CD4-positive, alpha-beta T cell (primary cell): ENCODE measurements at regions not wholly inside any gene's neighbourhood (a gene's known extent, or its start where the extent isn't known, plus 50 kb on each side); places are given as distances from the start of the nearest gene placed in this dataset.

Experiments used
- ATAC-seq: fragments of 200-7000 bp; cut with Tn5 transposase; one replicate; pipeline ENCODE4 v1.10.0; 2022; ENCODE audit warnings: mild to moderate bottlenecking; ENCODE audit not compliant: poor library complexity
- CTCF ChIA-PET: fragments of 350-600 bp; sonication (Branson Sonifier 250); formaldehyde crosslinking; loops from one replicate; lab custom pipeline; 2021; ENCODE audit warnings: antibody characterized with exemption, inconsistent platforms; lab: Charles Lee
- POLR2A ChIA-PET: fragments of 350-600 bp; sonication (Branson Sonifier 250); formaldehyde crosslinking; loops from one replicate; lab custom pipeline; 2021; ENCODE audit warnings: antibody characterized with exemption, inconsistent platforms; lab: Charles Lee
- DNase-seq, 14 experiments: peaks; one replicate each; pipeline ENCODE4 v3.0.0-alpha.2; 2013 to 2020; ENCODE audit warnings: mixed read lengths in 2 of 14
- H3K27ac ChIP-seq, 2 donors: one replicate each; pipeline versions ENCODE4 v1.5.1 to v1.7.0; 2013; ENCODE audit warnings: low read length in 2 of 2, low read depth in 1 of 2, mild to moderate bottlenecking in 1 of 2
- H3K27me3 ChIP-seq, 2 experiments: 1 replicate in 1 of 2; 2 replicates in 1 of 2; pipeline versions ENCODE4 v1.6.1 to v1.7.0; 2013; ENCODE audit warnings: low read length in 2 of 2, control low read depth in 1 of 2, mild to moderate bottlenecking in 1 of 2, moderate library complexity in 1 of 2; ENCODE audit not compliant: insufficient read depth in 2 of 2, control insufficient read depth in 1 of 2
- H3K36me3 ChIP-seq: one replicate; pipeline ENCODE4 v1.6.1; 2013; ENCODE audit warnings: low read length, control low read depth; ENCODE audit not compliant: insufficient read depth
- H3K4me1 ChIP-seq: one replicate; pipeline ENCODE4 v1.6.1; 2013; ENCODE audit warnings: low read length, control low read depth; ENCODE audit not compliant: insufficient read depth
- H3K4me3 ChIP-seq: one replicate; pipeline ENCODE4 v1.5.1; 2013; ENCODE audit warnings: mild to moderate bottlenecking, low read length, moderate library complexity
- H3K9me3 ChIP-seq, 2 experiments: 1 replicate in 1 of 2; 2 replicates in 1 of 2; pipeline versions ENCODE4 v1.6.1 to v1.7.0; 2013; ENCODE audit warnings: low read length in 2 of 2, mild to moderate bottlenecking in 2 of 2, control low read depth in 1 of 2, moderate library complexity in 1 of 2; ENCODE audit not compliant: control insufficient read depth in 1 of 2, insufficient read depth in 1 of 2
- H3K27ac Mint-ChIP-seq: one replicate; pipeline ENCODE4 v1.8.0; 2020; ENCODE audit warnings: mixed read lengths
- H3K27me3 Mint-ChIP-seq: one replicate; pipeline ENCODE4 v1.8.0; 2021; ENCODE audit warnings: mixed read lengths
- H3K36me3 Mint-ChIP-seq: one replicate; pipeline ENCODE4 v1.8.0; 2021; ENCODE audit warnings: low read depth, mixed read lengths
- H3K4me1 Mint-ChIP-seq: one replicate; pipeline ENCODE4 v1.8.0; 2021; ENCODE audit warnings: low read depth, mixed read lengths
- H3K4me3 Mint-ChIP-seq: one replicate; pipeline ENCODE4 v1.8.0; 2020; ENCODE audit warnings: mild to moderate bottlenecking, mixed read lengths
- H3K9me3 Mint-ChIP-seq: one replicate; pipeline ENCODE4 v1.8.0; 2020; ENCODE audit warnings: mixed read lengths
- CTCF ChIP-seq: fragments of 200-600 bp; IDR thresholded peaks from one replicate; pipeline ENCODE4 v1.8.0; 2022; ENCODE audit warnings: antibody characterized with exemption, mild to moderate bottlenecking
- intact Hi-C, 2 experiments: fragments of 100-400 bp; cut with DNase I in 1 of 2; cut with micrococcal nuclease in 1 of 2; formaldehyde crosslinking; loops; one replicate each; pipeline versions ENCODE4 v1.15.1 to v1.9.0; 2023 to 2025; cut with DNase I, micrococcal nuclease

- no peak overlapping the region for H3K27ac ChIP-seq
- Mint-ChIP-seq H3K27me3 (peaks cover 79% of the 10 kb centered on the region), H3K4me1 (no peaks in the 10 kb centered on the region), H3K4me3 (no peak overlapping the region), H3K27ac (no peak overlapping the region), H3K9me3 (no peaks in the 10 kb centered on the region), H3K36me3 (no peaks in the 10 kb centered on the region)
- DNase-seq: no peak
- CTCF ChIA-PET: no interaction called here
- no peak for TF ChIP-seq CTCF
- intact Hi-C loops: loop anchor here (5.0 to 10.0 kb wide), 3 partner anchors 298 to 895 kb away; no protein-coding TSS in a partner anchor
- ATAC-seq: no peak
- no peak overlapping the region for H3K4me3 ChIP-seq
- H3K36me3 ChIP-seq: no peaks in the 10 kb centered on the region
- POLR2A ChIA-PET: no interaction called here
- peaks cover 7 to 20% of the 10 kb centered on the region in 2 experiments for H3K27me3 ChIP-seq
- H3K9me3 ChIP-seq: no peaks in the 10 kb centered on the region
- no peaks in the 10 kb centered on the region for H3K4me1 ChIP-seq
These were observed 58.8 kb upstream of the SLC6A11 start for GRCh38 chr3:10757021-10757820.

GRCh38 chr3:10757821-10758130 is 58.3 kb upstream of the SLC6A11 start:
- peaks cover 79% of the 10 kb centered on the region for H3K27me3 Mint-ChIP-seq
- DNase-seq (no peak), ATAC-seq (no peak)
- no peaks in the 10 kb centered on the region for H3K36me3 Mint-ChIP-seq
- no peaks in the 10 kb centered on the region for H3K9me3 Mint-ChIP-seq
- intact Hi-C loops: loop anchor here (5.0 to 10.0 kb wide), 3 partner anchors 297 to 895 kb away; no protein-coding TSS in a partner anchor
- H3K27ac Mint-ChIP-seq: no peak overlapping the region
- Histone ChIP-seq H3K27me3 (peaks cover 7 to 20% of the 10 kb centered on the region in 2 experiments), H3K4me1 (no peaks in the 10 kb centered on the region), H3K9me3 (no peaks in the 10 kb centered on the region), H3K36me3 (no peaks in the 10 kb centered on the region), H3K4me3 (no peak overlapping the region), H3K27ac (no peak overlapping the region)
- TF ChIP-seq CTCF: no peak
- no peak overlapping the region for H3K4me3 Mint-ChIP-seq
- POLR2A ChIA-PET: no interaction called here
- CTCF ChIA-PET: interaction anchor here (1.2 kb wide), 1 partner anchor 15 kb away, joined by 5 read pairs; no protein-coding TSS in a partner anchor
- no peaks in the 10 kb centered on the region for H3K4me1 Mint-ChIP-seq

GRCh38 chr3:10758304-10759037 is 57.6 kb upstream of the SLC6A11 start:
- no peaks in the 10 kb centered on the region for H3K9me3 Mint-ChIP-seq
- Histone ChIP-seq H3K27me3 (peaks cover 7 to 14% of the 10 kb centered on the region in 2 experiments), H3K27ac (no peak overlapping the region), H3K4me1 (no peaks in the 10 kb centered on the region), H3K36me3 (no peaks in the 10 kb centered on the region), H3K4me3 (no peak overlapping the region), H3K9me3 (no peaks in the 10 kb centered on the region)
- intact Hi-C loops: loop anchor here (5.0 to 10.0 kb wide), 3 partner anchors 296 to 894 kb away; no protein-coding TSS in a partner anchor
- peak in 11 of 14 experiments; percentile 11 to 70 (median 33) for DNase-seq
- H3K36me3 Mint-ChIP-seq: no peaks in the 10 kb centered on the region
- TF ChIP-seq CTCF: peak; percentile 64
- H3K27me3 Mint-ChIP-seq: peaks cover 80% of the 10 kb centered on the region
- no peak overlapping the region for H3K27ac Mint-ChIP-seq
- CTCF ChIA-PET: interaction anchor here (1.0 to 1.2 kb wide), 2 partner anchors 14 to 576 kb away, joined by 4 to 5 read pairs; no protein-coding TSS in a partner anchor
- ATAC-seq: peak; percentile 65
- no peak overlapping the region for H3K4me3 Mint-ChIP-seq
- POLR2A ChIA-PET: no interaction called here
- H3K4me1 Mint-ChIP-seq: no peaks in the 10 kb centered on the region
